ENCODE measurements at regions not wholly inside any gene's neighbourhood (a gene's known extent, or its start where the extent isn't known, plus 50 kb on each side); places are given as distances from the start of the nearest gene placed in this dataset.

GRCh38 chr3:88640581-88640980 is 466.8 kb upstream of the EPHA3 start:
- intact Hi-C loops (cut with DNase I), result no loop called here
- no peak for TF ChIP-seq CTCF (IDR thresholded peaks at IDR 0.05)

GRCh38 chr3:88641033-88641604 is 466.3 kb upstream of the EPHA3 start:
- H3K4me3 ChIP-seq, result no peak overlapping the region
- intact Hi-C loops (cut with DNase I), result no loop called here
- H3K36me3 ChIP-seq, result no peaks in the 10 kb centered on the region
- no peak for DNase-seq
- no peak overlapping the region for H3K9ac ChIP-seq (ENCODE audit: low read depth in 2 of 2, low read length in 2 of 2)
- H3K27ac ChIP-seq, result no peak overlapping the region
- TF ChIP-seq CTCF (IDR thresholded peaks at IDR 0.05), result no peak
- H3K4me1 ChIP-seq, result no peaks in the 10 kb centered on the region
- H3K27me3 ChIP-seq, result no peaks in the 10 kb centered on the region
- no peaks in the 10 kb centered on the region for H3K9me3 ChIP-seq

More at GRCh38 chr3:88640581-88640980, 466.8 kb upstream of the EPHA3 start:
- H3K4me1 ChIP-seq, result no peaks in the 10 kb centered on the region
- no peaks in the 10 kb centered on the region for H3K9me3 ChIP-seq
- no peaks in the 10 kb centered on the region for H3K27me3 ChIP-seq
- no peak overlapping the region for H3K9ac ChIP-seq (ENCODE audit: low read depth in 2 of 2, low read length in 2 of 2)
- H3K36me3 ChIP-seq, result no peaks in the 10 kb centered on the region
- no peak overlapping the region for H3K27ac ChIP-seq
- H3K4me3 ChIP-seq, result no peak overlapping the region
- DNase-seq, result no peak

- H3K27me3 ChIP-seq, result no peaks in the 10 kb centered on the region
- H3K36me3 ChIP-seq, result no peaks in the 10 kb centered on the region
- no peaks in the 10 kb centered on the region for H3K9me3 ChIP-seq
- DNase-seq, result no peak
- no peak overlapping the region for H3K9ac ChIP-seq (ENCODE audit: low read depth in 2 of 2, low read length in 2 of 2)
- H3K4me1 ChIP-seq, result no peaks in the 10 kb centered on the region
- H3K4me3 ChIP-seq, result no peak overlapping the region
- intact Hi-C loops (cut with DNase I), result no loop called here
- TF ChIP-seq CTCF (IDR thresholded peaks at IDR 0.05), result no peak
- H3K27ac ChIP-seq, result no peak overlapping the region
Observed at GRCh38 chr3:88657459-88657858, 450.0 kb upstream of the EPHA3 start.

- Histone ChIP-seq H3K4me1 (no peaks in the 10 kb centered on the region), H3K36me3 (no peaks in the 10 kb centered on the region), H3K9ac (ENCODE audit: low read depth in 2 of 2, low read length in 2 of 2) (no peak overlapping the region), H3K4me3 (no peak overlapping the region), H3K9me3 (no peaks in the 10 kb centered on the region), H3K27me3 (no peaks in the 10 kb centered on the region), H3K27ac (no peak overlapping the region)
- intact Hi-C loops (cut with DNase I), result no loop called here
- no peak for DNase-seq
- no peak for TF ChIP-seq CTCF (IDR thresholded peaks at IDR 0.05)
Observed at GRCh38 chr3:88661433-88661824, 446.0 kb upstream of the EPHA3 start.

GRCh38 chr3:88668180-88668579 is 439.2 kb upstream of the EPHA3 start:
- Histone ChIP-seq H3K4me3 (no peak overlapping the region), H3K9me3 (no peaks in the 10 kb centered on the region), H3K27ac (no peak overlapping the region), H3K9ac (ENCODE audit: low read depth in 2 of 2, low read length in 2 of 2) (no peak overlapping the region), H3K27me3 (no peaks in the 10 kb centered on the region), H3K36me3 (no peaks in the 10 kb centered on the region), H3K4me1 (no peaks in the 10 kb centered on the region)
- DNase-seq, result no peak
- no peak for TF ChIP-seq CTCF (IDR thresholded peaks at IDR 0.05)
- intact Hi-C loops (cut with DNase I), result no loop called here
